BLaER1 treated with 17β-estradiol and CSF1 and Interleukin-3, amounts not matched to agents 10 nM and 100 nM (cell line): ENCODE measurements at regions not wholly inside any gene's neighbourhood (a gene's known extent, or its start where the extent isn't known, plus 50 kb on each side); places are given as distances from the start of the nearest gene placed in this dataset.
A peak's percentile ranks its signal among the peaks of the same experiment; 100 is the strongest.

Experiments used
- H3K27ac ChIP-seq, 11 experiments: shearing (Covaris generic); formaldehyde crosslinking; 2 replicates each; pipeline ENCODE4 v1.8.1; 2022
- H3K27me3 ChIP-seq, 11 experiments: shearing (Covaris generic); formaldehyde crosslinking; 2 replicates each; pipeline ENCODE4 v1.8.1; 2022
- H3K36me3 ChIP-seq, 11 experiments: shearing (Covaris generic); formaldehyde crosslinking; 2 replicates each; pipeline ENCODE4 v1.8.1; 2022
- H3K4me1 ChIP-seq, 10 experiments: shearing (Covaris generic); formaldehyde crosslinking; 2 replicates each; pipeline ENCODE4 v1.8.1; 2022
- H3K4me2 ChIP-seq, 11 experiments: shearing (Covaris generic); formaldehyde crosslinking; 2 replicates each; pipeline ENCODE4 v1.8.1; 2022
- H3K4me3 ChIP-seq, 10 experiments: shearing (Covaris generic); formaldehyde crosslinking; 2 replicates each; pipeline ENCODE4 v1.8.1; 2022
- H3K9ac ChIP-seq, 11 experiments: shearing (Covaris generic); formaldehyde crosslinking; 2 replicates each; pipeline ENCODE4 v1.8.1; 2022
- H3K9me3 ChIP-seq, 11 experiments: shearing (Covaris generic); formaldehyde crosslinking; replicated peaks in 1 of 11; 2 replicates each; pipeline ENCODE4 v1.8.1; 2022
- H4K20me1 ChIP-seq, 11 experiments: shearing (Covaris generic); formaldehyde crosslinking; 2 replicates each; pipeline ENCODE4 v1.8.1; 2022
- Cebpa-rat ChIP-seq, 11 experiments: shearing (Covaris generic); IDR thresholded peaks; 2 replicates each; pipeline ENCODE4 v1.8.1; 2022

DNA sequence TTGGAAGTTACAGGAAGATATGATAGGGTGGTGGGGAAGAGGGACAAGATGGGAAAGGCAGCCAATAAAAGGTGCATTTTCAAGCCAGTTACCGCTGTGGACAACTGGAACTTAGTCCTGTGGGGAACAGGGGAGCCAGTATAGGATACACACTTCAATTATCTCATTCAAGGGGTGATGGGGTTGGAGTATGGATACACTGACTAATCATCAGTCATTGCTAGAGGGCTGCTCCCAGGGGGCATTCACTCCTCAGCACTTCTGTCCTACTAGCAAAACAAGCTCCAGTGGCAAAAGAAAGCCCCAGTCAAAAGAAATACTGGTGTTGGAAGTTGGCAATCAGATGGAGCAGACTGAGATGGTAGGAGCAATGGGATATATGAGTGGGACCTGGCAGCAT, 183.4 kb upstream of the GADL1 start:
- H4K20me1 ChIP-seq: no peaks in the 10 kb centered on the region
- TF ChIP-seq Cebpa-rat (IDR thresholded peaks at IDR 0.05): no peak
- no peak overlapping the region for H3K9ac ChIP-seq
- H3K9me3 ChIP-seq: peaks cover 12 to 26% (median 18%) of the 10 kb centered on the region in 11 experiments; a peak in 20 of 22 replicates
- H3K4me1 ChIP-seq: peaks cover 0 to 4% (median 0%) of the 10 kb centered on the region in 10 experiments; a peak in 1 of 20 replicates
- no peaks in the 10 kb centered on the region for H3K27me3 ChIP-seq
- H3K4me3 ChIP-seq: no peak overlapping the region
- H3K4me2 ChIP-seq: no peak overlapping the region
- H3K27ac ChIP-seq: no peak overlapping the region
- no peaks in the 10 kb centered on the region for H3K36me3 ChIP-seq

DNA sequence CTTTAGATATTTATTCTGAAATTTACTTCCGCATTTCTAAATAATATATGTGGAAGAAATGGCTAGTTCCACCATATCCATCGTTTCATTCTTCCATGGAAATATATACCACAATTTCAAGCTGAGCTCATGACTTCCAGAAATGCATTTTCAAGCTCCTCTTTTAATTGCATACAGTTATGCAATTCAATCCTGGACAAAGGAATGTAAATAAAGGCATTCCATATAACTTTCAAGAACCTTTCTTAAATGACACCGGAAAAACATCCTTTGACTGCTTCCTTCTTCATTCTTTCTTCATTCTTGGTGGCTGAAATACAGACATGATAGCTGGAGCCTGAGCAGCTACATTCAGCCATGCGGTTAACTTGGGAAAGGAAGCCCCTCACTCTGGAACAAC, 185.2 kb upstream of the GADL1 start:
- Histone ChIP-seq H3K4me3 (no peak overlapping the region), H3K27ac (no peak overlapping the region), H3K36me3 (no peaks in the 10 kb centered on the region), H4K20me1 (no peaks in the 10 kb centered on the region), H3K27me3 (no peaks in the 10 kb centered on the region), H3K9me3 (peaks cover 3 to 11% (median 4%) of the 10 kb centered on the region in 11 experiments; a peak in 18 of 22 replicates), H3K4me2 (no peak overlapping the region), H3K4me1 (no peaks in the 10 kb centered on the region), H3K9ac (no peak overlapping the region)
- no peak for TF ChIP-seq Cebpa-rat (IDR thresholded peaks at IDR 0.05)

DNA sequence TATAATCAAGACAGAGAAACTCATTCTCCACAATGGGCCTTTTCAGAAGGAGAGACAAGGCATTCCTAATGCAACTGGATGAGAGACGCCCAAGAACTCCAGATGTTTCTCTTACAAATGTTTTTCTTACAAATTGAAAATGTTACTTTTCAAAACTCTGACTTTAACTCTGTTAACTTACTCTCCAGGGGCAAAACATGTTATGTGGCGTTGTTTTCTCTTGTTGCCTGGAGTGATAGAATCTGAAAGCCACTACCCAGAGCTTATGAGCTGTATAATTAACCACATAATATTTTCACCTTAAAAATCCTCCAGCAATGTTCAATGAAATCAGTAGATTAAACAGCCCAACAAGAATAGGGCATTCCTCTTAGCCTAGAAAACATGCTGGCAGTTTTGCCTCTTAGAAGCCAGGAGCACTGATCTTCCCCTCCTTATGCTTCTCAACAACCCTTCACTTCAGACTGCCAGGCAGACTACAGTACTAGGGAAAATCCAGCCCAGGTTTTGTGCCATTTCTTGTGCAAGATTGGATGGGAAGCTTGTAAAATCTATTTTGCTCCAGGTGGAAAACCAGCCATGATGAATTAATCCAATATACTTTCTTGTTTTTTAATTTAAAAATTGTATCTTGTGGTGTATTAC, 186.7 kb upstream of the GADL1 start:
- no peak overlapping the region for H3K27ac ChIP-seq
- no peaks in the 10 kb centered on the region for H3K9me3 ChIP-seq
- H3K36me3 ChIP-seq: no peaks in the 10 kb centered on the region
- H3K4me1 ChIP-seq: no peaks in the 10 kb centered on the region
- no peaks in the 10 kb centered on the region for H4K20me1 ChIP-seq
- no peaks in the 10 kb centered on the region for H3K27me3 ChIP-seq
- TF ChIP-seq Cebpa-rat (IDR thresholded peaks at IDR 0.05): no peak
- no peak overlapping the region for H3K4me2 ChIP-seq
- no peak overlapping the region for H3K9ac ChIP-seq
- H3K4me3 ChIP-seq: no peak overlapping the region

DNA sequence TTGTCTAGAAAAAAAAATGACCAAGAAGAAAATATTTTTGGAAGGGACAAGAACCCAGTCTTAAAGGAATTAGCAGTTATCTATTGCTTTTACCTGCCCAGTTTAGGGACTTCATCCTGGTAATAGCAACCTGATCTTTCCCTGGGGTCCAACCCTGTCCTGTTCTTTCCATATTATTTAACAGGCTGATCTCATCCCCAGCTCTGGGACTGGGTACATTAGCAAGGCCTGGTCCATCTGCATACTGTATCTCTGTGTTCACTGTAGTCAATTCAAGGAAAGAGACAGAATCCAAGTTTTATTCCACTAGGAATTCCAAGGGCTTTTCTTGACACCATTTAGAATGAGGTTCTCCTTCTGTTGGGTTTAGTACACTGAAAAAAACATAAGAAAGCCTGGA, 191.7 kb upstream of the GADL1 start:
- no peak overlapping the region for H3K9ac ChIP-seq
- H3K4me3 ChIP-seq: no peak overlapping the region
- no peak overlapping the region for H3K27ac ChIP-seq
- no peaks in the 10 kb centered on the region for H3K9me3 ChIP-seq
- TF ChIP-seq Cebpa-rat (IDR thresholded peaks at IDR 0.05): no peak
- no peaks in the 10 kb centered on the region for H4K20me1 ChIP-seq
- H3K36me3 ChIP-seq: no peaks in the 10 kb centered on the region
- H3K4me2 ChIP-seq: no peak overlapping the region
- H3K4me1 ChIP-seq: no peaks in the 10 kb centered on the region
- no peaks in the 10 kb centered on the region for H3K27me3 ChIP-seq

DNA sequence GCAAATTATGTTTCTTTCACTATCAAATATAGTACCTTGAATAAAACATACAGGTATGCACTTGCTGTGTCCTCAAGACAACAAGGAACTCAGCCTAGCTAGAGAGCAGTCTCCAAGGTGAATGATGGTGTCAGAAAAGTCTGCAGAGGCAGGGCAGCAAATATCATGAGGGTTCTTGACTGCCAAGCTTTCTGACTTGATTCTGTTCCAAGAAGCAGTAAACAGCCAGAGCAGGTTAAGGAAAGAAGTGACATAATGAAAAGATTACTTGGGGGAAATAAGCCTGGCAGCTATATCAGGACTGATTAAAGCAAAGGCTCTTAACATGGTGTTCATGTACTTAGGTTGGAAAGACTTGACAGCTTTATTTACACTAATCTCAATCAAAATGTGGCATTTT, 192.2 kb upstream of the GADL1 start:
- Histone ChIP-seq H3K36me3 (no peaks in the 10 kb centered on the region), H3K4me3 (no peak overlapping the region), H3K4me2 (no peak overlapping the region), H4K20me1 (no peaks in the 10 kb centered on the region), H3K9me3 (no peaks in the 10 kb centered on the region), H3K27me3 (no peaks in the 10 kb centered on the region), H3K9ac (no peak overlapping the region), H3K4me1 (no peaks in the 10 kb centered on the region), H3K27ac (no peak overlapping the region)
- no peak for TF ChIP-seq Cebpa-rat (IDR thresholded peaks at IDR 0.05)

DNA sequence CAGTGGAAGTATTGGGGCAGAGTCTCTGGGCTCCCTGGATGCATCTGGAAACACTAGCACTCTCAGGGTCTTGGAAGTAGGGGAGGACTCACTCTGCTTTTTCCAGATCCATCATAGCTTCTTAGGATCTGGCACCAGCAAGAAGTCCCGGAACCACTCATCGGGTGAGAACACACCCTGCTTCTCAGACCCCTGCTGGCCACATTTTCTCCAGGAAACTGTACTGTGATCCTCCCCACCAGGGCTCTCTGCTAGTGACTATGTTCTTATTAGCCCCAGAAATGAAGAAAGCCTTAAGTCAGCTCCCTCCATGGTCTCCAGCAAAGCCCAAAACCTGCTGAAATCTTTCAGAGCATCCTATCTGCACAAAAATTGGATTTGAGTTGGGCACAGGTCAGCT, 197.3 kb upstream of the GADL1 start:
- no peak for TF ChIP-seq Cebpa-rat (IDR thresholded peaks at IDR 0.05)
- no peaks in the 10 kb centered on the region for H3K9me3 ChIP-seq
- no peaks in the 10 kb centered on the region for H3K36me3 ChIP-seq
- H3K27me3 ChIP-seq: no peaks in the 10 kb centered on the region
- H3K4me3 ChIP-seq: no peak overlapping the region
- no peak overlapping the region for H3K4me2 ChIP-seq
- no peak overlapping the region for H3K9ac ChIP-seq
- no peaks in the 10 kb centered on the region for H4K20me1 ChIP-seq
- H3K27ac ChIP-seq: no peak overlapping the region
- peaks cover 7 to 21% (median 8%) of the 10 kb centered on the region in 10 experiments for H3K4me1 ChIP-seq

DNA sequence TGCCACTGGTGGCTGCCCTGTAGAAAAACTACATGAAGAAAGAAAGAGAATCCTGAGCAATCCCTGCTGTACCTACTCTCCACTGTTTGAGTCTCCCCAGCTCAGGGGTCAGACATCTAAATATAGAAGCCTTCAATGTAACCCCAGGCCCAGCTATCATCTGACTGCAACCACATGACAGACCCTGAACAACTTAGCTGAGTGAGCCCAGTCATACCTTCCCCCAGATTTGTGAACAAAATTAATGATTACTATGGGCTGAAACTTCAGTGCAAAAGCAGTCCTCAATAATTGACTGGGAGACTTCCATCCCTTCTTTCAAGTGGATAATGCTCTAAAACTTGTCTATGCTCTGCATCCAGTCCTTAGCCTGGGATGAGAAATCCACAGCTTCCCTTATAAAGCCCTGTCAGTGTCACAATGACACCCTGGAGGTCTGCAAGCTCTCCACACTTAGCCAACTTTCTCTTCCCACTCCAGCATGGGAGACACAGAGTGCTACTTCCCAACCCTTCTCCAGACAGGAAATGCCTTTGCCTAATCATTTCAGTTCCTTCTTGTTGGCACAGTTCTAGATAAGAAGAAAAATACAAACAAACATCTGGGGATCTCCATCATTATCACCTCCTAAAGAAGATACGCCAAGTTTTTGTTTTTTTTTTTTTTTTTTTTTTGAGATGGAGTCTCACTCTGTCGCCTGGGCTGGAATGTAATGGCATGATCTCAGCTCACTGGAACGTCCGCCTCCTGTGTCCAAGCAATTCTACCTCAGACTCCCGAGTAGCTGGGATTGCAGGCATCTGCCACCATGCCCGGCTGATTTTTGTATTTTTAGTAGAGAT, 198.5 kb upstream of the GADL1 start:
- Histone ChIP-seq H4K20me1 (no peaks in the 10 kb centered on the region), H3K27ac (no peak overlapping the region), H3K4me2 (peak overlapping the region in 3 of 11 experiments; percentile 29 to 53 (median 41); a peak in 5 of 22 replicates), H3K4me1 (peaks cover 8 to 24% (median 12%) of the 10 kb centered on the region in 10 experiments), H3K27me3 (no peaks in the 10 kb centered on the region), H3K9ac (no peak overlapping the region), H3K9me3 (no peaks in the 10 kb centered on the region), H3K4me3 (no peak overlapping the region), H3K36me3 (no peaks in the 10 kb centered on the region)
- no peak for TF ChIP-seq Cebpa-rat (IDR thresholded peaks at IDR 0.05)

DNA sequence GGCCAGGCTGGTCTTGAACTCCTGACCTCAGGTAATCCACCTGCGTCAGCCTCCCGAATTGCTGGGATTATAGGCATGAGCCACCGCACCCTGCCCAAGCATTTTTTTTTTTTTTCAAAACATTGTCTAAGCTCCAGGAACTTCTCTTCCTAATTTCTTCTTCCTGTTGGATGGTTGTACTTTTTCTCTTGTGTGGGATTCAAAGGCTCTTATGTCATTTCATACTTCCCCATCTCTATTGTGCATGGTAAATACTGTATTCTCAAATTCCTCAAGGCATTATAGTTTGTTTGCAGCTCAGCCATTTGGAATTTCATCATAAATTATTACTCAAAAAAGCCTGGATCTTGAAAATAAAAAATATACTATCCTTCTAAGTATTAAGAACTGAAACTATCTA, 199.1 kb upstream of the GADL1 start:
- H3K9ac ChIP-seq: no peak overlapping the region
- H4K20me1 ChIP-seq: no peaks in the 10 kb centered on the region
- no peak overlapping the region for H3K4me3 ChIP-seq
- H3K4me2 ChIP-seq: peak overlapping the region in 3 of 11 experiments; percentile 29 to 53 (median 41); a peak in 4 of 22 replicates
- peaks cover 8 to 24% (median 12%) of the 10 kb centered on the region in 10 experiments for H3K4me1 ChIP-seq
- TF ChIP-seq Cebpa-rat (IDR thresholded peaks at IDR 0.05): no peak
- H3K27ac ChIP-seq: no peak overlapping the region
- no peaks in the 10 kb centered on the region for H3K36me3 ChIP-seq
- no peaks in the 10 kb centered on the region for H3K9me3 ChIP-seq
- H3K27me3 ChIP-seq: no peaks in the 10 kb centered on the region

DNA sequence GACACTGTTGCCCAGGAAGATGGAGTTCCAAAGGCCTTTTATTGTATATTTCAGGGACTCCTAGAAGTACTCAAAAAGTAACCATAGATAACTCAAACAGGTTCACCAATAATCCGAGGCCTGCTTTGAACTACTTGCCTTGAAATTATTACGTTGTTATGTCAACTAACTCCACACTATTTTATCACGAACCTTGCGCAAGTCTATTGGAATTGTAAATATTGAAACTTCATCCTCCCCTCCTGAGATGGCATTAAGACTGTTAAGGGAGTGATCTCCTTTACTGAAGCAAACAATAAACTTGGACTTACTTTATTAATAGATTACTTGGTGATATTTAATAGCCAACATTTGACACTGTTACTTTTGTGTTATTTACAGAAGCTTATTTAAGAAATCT, 199.6 kb upstream of the GADL1 start:
- Histone ChIP-seq H3K9me3 (no peaks in the 10 kb centered on the region), H3K27ac (no peak overlapping the region), H3K4me2 (no peak overlapping the region), H3K4me3 (no peak overlapping the region), H3K9ac (no peak overlapping the region), H3K27me3 (no peaks in the 10 kb centered on the region), H3K4me1 (peaks cover 8 to 24% (median 12%) of the 10 kb centered on the region in 10 experiments), H3K36me3 (no peaks in the 10 kb centered on the region), H4K20me1 (no peaks in the 10 kb centered on the region)
- no peak for TF ChIP-seq Cebpa-rat (IDR thresholded peaks at IDR 0.05)

DNA sequence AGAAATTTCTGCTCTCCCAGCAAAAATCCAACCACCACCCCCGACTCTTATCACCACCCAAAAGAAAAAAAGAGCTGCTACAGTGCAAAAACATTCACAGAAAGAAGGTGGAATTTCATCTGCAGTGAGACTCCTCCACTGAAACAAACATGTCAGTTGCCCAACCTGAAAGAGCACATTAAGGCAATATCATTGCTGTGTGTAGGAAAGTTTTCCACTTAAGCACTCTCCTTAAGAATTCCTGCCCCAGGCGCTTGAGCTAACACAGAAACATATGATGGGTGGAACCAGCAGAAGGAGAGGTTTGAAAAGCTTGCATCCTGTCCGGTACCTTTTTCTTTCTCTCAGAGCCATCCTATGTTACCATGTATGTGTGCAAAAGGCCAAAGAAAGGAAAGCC, 200.8 kb upstream of the GADL1 start:
- Histone ChIP-seq H3K9ac (no peak overlapping the region), H3K4me3 (no peak overlapping the region), H3K36me3 (no peaks in the 10 kb centered on the region), H3K4me1 (peaks cover 8 to 24% (median 12%) of the 10 kb centered on the region in 10 experiments), H3K27me3 (no peaks in the 10 kb centered on the region), H3K27ac (no peak overlapping the region), H3K4me2 (no peak overlapping the region), H4K20me1 (no peaks in the 10 kb centered on the region), H3K9me3 (no peaks in the 10 kb centered on the region)
- no peak for TF ChIP-seq Cebpa-rat (IDR thresholded peaks at IDR 0.05)
